ENCODE measurements at regions not wholly inside any gene's neighbourhood (a gene's known extent, or its start where the extent isn't known, plus 50 kb on each side); places are given as distances from the start of the nearest gene placed in this dataset.

DNA sequence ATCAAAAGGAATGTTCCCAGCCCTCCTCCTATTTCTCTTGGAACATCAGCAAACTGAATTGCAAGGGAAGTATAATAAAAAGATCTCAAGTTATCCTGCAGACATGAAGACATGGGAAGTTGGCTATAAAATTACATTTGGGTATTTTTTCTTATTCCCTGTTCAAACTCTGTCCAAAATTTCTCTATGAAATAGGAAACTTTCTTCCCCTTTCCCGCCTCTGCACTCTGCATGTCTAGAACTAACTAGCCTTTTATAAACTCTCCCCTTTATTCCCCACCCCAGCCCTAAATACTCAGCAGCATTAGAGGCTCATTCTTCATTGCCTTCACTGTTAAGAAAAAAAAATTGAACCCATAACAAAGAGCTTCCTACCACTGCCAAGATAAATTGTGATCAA, 126.7 kb upstream of the EDNRA start:
- no peak for DNase-seq

DNA sequence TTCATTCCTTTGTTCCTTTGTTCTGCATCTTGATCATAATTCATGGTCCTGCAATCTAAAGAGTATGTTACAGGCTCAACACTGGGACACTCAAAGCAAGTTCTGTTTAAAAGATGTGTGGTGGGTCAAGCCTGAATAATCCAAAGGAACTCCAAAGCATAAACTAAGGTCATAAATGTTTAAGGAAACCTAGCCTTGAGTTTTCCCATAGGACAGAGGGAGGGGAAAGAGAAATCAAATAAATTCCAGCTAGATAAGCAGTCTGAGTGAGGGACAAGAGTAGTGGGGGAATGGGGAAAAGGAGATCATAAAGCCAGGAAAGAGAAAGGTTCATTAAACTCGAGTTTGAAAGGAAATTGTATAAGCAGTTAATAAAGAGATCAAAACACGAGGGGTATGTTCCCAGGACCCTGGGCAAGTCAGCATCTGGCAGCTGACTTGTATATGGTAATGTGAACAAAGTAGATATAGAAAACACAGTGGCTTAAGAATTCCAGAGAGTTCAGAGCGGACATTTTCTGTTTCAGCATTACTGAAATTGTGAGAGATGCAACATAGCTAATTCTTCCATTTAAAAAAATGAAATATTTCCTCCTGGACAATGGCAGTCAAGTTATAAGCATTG, 125.8 kb upstream of the EDNRA start:
- DNase-seq = no peak

- DNase-seq = no peak
These were observed 125.0 kb upstream of the EDNRA start for GRCh38 chr4:147355847-147356246.

GRCh38 chr4:147360301-147360700, 120.6 kb upstream of the EDNRA start:
- no peak for DNase-seq

GRCh38 chr4:147361726-147362125, 119.2 kb upstream of the EDNRA start:
- peak in 2 of 56 donors; percentile 1 to 11 for DNase-seq

DNA sequence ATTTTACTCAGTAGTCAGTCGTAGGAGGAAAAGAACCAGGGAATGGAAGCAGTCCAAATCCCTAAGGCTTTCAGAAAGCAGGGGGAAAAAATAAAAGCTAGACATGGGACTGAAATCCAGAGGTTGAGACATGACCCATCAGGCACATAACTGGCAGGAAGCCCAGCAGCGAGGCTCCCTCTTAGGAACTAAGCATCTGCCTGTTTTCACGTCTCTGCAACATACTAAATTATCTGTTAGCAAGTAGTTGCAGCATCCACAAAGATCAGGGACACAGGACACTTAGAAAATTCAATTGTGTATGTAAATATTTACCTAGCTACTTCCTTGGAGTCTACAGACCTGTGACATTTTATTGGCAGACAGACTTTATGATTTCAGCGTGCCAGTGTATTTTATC, 118.0 kb upstream of the EDNRA start:
- DNase-seq = peak in 1 of 56 donors; percentile 12

DNA sequence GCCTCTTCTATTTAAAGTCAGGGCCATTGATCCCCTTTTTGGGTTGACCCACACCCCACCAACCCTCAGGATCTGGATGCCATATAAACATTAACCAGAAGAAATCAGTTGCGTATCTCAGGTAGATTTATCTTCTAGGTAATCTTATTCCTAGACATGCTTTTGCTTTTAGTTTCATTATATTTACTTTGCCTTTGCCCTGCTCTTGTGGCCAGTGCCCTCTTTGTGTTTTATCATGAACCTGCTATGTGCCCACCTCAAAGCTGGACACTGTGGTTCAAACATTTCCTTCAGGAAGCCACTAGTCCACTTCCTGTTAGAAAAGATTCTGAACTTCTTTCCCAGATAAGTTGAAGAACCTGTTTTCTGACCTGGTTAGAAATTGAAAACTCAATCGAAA, 117.4 kb upstream of the EDNRA start:
- no peak for DNase-seq

GRCh38 chr4:147365396-147365795, 115.5 kb upstream of the EDNRA start:
- DNase-seq = no peak

DNA sequence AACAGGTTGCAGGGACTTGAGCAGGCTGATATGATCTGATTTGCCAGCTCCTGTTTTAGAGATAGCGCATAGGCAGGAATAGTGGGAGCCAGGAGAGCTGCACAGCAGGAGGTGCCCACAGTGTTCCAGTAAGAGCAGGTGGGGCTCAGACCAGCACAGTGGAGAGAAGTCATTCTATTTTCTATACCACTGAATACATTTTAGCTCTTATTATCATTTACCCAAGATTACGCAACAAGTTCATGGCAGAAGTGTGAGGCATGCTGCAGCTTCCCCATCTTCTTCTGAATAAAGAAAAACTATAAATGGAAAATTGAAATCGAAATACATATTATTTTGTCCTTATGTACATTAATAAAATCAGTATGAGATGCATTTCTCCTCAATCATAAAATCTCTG, 114.7 kb upstream of the EDNRA start:
- no peak for DNase-seq

DNA sequence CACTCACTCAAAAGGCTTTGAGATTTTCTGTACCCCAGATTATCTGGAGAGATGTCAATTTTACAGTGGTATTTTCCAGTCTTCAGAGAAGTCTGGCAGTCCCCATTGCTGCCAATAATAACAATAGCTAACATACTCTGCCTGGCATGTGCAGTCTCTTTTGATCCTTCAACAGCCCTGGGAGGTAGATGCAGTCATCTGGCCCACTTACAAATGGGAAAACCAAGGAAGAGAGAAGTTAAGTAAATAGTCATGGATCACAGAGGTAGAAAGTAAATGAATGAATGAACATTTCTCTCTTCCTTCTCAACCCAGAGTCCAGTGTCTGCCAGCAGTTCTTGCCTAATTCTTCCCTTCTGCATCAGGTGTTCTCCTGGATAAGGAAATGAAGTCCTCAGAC, 113.0 kb upstream of the EDNRA start:
- DNase-seq = no peak

GRCh38 chr4:147368948-147369347, 111.9 kb upstream of the EDNRA start:
- no peak for DNase-seq

DNA sequence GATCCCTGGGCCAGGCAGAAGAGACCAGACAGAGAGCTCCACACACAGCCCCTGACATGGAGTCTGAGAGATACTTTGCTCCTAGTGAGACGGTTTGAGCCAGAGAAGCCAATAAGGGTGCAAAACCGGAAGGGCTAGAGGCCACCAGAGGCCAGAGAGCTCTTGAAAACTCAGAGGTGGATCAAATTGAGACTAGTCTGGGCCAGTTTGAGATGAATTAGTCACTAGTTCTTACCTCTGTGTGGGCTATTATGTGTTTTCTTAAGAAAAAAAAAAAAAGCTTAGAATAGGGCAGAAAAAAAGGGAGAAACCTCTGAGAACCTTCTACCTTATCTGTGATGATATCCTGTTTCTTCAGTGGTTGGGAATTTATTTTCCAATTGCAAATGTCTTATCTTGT, 110.4 kb upstream of the EDNRA start:
- no peak for DNase-seq

- DNase-seq = no peak
These were observed 110.0 kb upstream of the EDNRA start for GRCh38 chr4:147370881-147371280.

- no peak for DNase-seq
These were observed 109.2 kb upstream of the EDNRA start for GRCh38 chr4:147371661-147372060.

- DNase-seq = no peak
These were observed 102.1 kb upstream of the EDNRA start for GRCh38 chr4:147378780-147379179.

GRCh38 chr4:147381749-147382148, 99.1 kb upstream of the EDNRA start:
- DNase-seq = no peak

DNA sequence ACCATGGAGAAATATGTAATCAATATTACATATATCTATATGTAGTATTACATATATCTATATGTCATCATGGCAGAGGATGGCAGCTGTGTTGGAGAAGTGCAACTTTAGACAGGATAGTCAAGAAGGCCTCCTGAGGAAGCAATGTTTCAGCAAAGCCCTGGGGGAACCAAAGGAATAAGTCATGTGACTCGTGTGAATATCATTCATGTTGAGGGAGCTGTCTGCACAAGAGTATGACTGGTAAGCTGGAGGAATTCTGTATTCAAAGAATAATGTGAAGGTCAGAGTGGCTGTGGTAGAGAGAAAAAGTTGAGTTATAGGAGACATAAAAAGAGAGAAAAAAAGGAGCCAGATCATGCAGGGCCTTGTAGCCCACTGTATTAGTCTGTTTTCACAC, 92.9 kb upstream of the EDNRA start:
- DNase-seq = no peak

- no peak for DNase-seq
These were observed 84.8 kb upstream of the EDNRA start for GRCh38 chr4:147396105-147396504.

GRCh38 chr4:147398556-147398955, 82.3 kb upstream of the EDNRA start:
- DNase-seq = no peak

DNA sequence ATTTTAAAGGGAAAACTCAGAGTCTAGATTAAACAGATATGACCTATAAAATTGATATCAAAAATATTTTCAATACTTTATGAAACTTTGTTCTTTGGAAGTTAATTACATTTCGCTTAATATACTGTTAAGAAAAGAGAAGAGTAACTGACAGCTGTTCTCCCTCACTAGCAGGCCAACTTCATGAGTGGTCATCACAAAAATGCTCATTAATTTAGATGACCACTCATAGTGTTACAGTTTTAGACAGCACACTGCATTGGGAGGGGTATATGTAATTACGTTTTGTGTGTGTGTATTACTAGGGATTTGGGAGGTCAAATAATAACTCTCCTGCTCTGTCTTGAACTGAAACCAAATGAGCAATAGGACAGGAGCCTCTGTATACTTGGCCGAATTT, 80.2 kb upstream of the EDNRA start:
- no peak for DNase-seq

GRCh38 chr4:147401221-147401620, 79.7 kb upstream of the EDNRA start:
- no peak for DNase-seq

DNA sequence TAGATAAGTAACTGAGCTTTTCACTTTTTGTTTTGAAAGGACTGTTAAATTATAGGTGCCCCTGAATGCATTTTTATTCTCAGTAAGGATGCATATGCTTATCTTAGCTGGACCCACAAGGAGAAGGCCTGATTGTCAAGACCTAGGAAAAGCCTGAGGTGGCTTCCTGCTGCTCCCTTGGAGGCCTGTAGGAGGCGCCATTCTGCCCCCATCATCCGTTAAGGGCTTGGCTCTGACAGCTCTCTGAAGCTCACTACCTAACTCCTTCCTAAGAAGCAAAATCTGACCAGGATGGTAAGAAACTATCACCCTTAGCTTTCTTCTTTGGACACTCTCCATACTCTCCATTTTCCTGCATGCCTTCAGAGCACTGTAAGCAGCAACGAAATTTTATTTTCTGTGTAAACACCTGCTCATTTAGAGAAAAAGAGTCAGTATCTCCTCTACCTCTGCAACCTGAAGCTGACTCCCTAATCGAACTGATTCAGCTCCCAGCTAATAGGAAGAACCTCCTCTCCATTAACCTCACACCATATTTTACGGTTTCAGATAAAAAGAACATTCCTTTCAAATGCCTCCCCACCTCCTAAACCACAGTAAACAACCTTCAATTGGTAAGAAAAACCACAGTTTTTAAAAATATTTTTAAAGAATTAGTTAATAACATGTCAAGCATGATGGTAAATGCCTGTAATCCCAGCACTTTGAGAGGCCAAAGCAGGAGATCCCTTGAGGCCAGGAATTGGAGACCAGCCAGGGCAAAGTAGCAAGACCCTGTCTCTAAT, 73.4 kb upstream of the EDNRA start:
- no peak for DNase-seq

DNA sequence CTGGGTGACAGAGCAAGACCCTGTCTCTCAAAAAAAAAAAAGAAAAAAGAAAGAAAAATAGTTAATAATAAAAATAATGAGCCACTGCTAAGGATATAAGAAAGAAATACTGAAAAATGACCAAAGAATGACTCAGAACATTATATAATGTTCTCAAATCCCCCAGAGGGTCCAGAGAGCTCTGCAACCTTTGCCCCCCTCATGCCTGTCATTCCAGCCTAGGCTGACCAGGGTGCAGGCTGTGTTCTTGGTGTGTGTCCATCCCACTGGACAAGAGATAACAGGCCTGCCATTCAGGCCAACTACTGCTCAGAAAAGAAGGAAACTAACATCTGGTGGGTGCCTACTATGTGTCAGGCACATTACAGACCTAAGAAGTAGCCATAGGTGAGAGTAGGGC, 72.7 kb upstream of the EDNRA start:
- no peak for DNase-seq

All from amygdala (tissue), 56 donors.